ENCODE measurements at regions not wholly inside any gene's neighbourhood (a gene's known extent, or its start where the extent isn't known, plus 50 kb on each side); places are given as distances from the start of the nearest gene placed in this dataset.
A peak's percentile ranks its signal among the peaks of the same experiment; 100 is the strongest.
"Not testable (repeated sequence)": the region's sequence is repeated elsewhere in the genome, so short reads cannot be mapped to it uniquely, and the experiment has no call there.

GRCh38 chr12:68479896-68480291, 130.8 kb upstream of the RAP1B start:
- DNase-seq (ENCODE audit: low spot score): no peak

GRCh38 chr12:68480526-68480925, 130.2 kb upstream of the RAP1B start:
- DNase-seq (ENCODE audit: low spot score): peak; percentile 27

- DNase-seq (ENCODE audit: low spot score): peak; percentile 86
These were observed 129.3 kb upstream of the RAP1B start for GRCh38 chr12:68481181-68481941.

- DNase-seq (ENCODE audit: low spot score): no peak
These were observed 128.7 kb upstream of the RAP1B start for GRCh38 chr12:68482014-68482413.

GRCh38 chr12:68482660-68483059, 128.0 kb upstream of the RAP1B start:
- DNase-seq (ENCODE audit: low spot score): peak; percentile 69

DNA sequence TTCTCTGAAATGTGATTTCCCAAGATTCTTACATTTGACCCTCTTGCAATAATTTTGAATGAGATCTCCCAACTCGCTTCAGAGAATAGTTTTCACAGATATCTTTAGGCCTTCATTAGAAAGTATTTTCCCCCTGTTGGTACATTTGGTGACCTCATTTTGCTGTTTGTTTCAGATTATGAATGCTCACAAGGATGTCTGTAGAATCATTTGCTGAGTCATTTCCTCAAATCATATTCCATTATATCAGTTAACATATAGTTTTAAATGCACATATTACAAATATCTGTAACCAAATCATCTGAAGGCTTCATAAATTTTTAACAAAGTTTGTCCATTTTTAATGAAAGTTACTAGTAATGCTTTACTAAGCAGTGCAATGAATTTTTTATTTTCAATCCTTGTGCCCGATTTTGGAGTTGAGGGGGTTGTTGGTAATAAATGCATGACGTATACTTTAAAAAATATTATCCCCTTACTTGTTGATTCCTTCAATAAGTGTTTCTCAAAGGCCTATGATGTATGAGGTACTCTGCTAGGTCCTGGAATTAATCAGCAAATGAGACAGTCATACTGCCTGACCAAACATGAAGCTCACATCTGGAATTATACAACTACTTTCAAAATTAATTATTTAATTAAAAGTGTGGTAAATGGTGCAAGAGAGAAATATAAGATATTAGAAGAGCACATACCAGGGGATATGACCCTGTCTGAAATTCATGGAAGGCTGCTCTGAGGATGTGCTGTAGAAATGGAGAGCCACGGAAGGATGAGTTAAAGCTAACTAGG, 126.9 kb upstream of the RAP1B start:
- DNase-seq (ENCODE audit: low spot score): peak; percentile 45

DNA sequence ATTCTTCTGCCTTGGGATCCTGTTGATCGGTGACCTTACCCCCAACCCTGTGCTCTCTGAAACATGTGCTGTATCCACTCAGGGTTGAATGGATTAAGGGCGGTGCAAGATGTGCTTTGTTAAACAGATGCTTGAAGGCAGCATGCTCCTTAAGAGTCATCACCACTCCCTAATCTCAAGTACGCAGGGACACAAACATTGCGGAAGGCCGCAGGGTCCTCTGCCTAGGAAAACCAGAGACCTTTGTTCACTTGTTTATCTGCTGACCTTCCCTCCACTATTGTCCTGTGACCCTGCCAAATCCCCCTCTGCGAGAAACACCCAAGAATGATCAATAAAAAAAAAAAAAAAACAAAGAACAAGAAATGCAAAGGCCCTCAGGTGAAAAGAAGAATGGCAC, 126.1 kb upstream of the RAP1B start:
- not testable (repeated sequence) for DNase-seq (ENCODE audit: low spot score)

- DNase-seq (ENCODE audit: low spot score): not testable (repeated sequence)
These were observed 124.2 kb upstream of the RAP1B start for GRCh38 chr12:68486449-68486848.

DNA sequence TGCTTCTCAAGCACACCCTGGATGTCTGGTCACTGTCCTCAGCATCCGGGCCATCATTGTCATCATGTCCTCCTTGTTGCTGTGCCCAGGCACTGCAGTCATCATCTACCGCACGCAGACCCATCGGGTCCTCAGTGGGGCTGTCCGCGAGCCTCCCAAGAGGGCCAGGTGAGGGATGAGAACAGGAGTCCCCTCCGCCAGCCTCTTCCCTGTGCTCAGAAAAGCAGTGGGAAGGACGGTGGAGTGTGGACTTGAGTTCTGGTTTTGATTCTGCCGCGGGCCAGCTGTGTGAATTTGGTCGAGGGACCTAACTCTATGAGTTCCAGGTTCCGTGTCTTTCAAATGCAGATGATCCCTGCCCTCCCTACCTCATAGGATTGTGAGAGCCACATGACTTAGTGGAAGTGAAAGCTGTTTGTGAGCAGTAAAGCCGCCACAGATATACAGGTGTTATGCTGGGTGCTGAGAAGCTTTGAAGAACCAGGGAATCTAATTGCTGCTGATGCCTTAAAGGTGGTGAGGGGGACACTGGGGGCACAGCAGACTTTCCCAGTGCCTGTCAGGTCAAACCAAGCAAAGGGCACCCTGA, 122.9 kb upstream of the RAP1B start:
- DNase-seq (ENCODE audit: low spot score): no peak

- DNase-seq (ENCODE audit: low spot score): no peak
These were observed 121.4 kb upstream of the RAP1B start for GRCh38 chr12:68489273-68489672.

DNA sequence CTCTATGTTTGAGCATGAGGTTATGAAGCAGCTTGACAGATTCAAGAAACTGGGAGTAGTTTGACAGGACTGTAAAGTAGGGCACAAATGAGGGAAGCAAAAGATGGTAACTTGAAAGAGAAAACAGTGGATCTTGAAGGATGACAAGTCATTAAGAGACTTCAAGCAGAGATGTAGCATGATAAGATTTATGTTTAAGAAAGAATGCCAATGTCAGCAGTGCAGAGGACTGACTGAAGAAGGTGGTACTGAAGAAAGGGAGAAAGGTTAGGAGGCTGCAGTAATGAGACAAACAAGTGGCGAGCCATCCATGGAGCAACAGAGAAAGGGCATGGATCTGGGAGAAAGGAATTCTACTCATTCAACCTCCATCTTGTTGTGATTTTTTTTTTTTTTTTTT, 120.2 kb upstream of the RAP1B start:
- DNase-seq (ENCODE audit: low spot score): peak; percentile 11

- peak; percentile 10 for DNase-seq (ENCODE audit: low spot score)
These were observed 119.3 kb upstream of the RAP1B start for GRCh38 chr12:68491204-68491960.

DNA sequence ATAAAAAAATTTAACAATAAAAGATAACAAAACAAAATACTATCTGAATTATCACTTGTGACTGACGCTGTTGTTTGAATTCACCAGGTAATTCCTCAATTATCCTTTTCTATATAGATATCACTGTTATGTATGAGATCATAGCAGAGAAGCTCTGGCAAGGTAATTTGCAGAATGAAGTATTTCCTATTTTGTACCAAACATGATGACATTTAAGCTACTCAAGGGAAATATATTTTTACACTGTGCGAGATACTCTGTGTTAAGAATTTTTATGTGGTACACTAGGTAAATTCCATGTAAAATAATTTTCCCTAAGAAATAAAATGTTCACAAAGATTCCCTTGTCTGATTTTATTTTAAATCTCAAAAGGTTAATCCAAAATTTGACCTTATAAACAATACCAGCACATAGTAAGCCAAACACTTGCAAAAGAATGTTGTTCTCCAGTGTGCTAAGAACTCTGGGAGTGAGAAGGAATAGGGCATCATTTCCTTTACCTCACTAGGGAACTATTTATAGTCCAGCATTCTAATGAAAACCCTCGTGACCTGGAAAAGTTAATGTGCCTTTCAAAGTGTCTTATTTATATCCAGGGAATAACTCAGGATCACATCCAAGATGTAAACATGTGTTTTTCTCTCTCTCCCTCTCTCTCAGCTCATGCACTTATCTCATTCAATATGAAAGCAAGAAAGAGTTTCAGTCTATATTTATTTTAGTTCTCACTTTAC, 115.2 kb upstream of the RAP1B start:
- no peak for DNase-seq (ENCODE audit: low spot score)

DNA sequence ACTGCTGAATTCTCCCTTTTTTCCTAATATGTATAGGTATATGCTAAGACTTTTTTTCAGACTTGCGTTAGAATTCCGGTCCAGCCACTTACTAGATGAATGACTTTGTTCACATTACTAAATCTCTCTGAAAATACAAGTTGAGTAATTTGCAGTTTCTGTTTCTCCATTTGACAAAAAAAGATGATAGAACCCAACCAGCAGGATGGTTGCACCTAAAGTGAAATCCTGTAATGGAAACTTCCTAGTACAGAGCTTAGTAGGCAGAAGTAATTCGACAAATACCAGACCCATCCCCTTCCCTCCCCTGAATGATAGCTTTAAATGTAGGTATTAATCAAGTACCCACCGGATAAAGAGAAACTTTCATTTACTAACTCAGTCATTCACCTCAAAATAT, 113.6 kb upstream of the RAP1B start:
- peak; percentile 86 for DNase-seq (ENCODE audit: low spot score)

DNA sequence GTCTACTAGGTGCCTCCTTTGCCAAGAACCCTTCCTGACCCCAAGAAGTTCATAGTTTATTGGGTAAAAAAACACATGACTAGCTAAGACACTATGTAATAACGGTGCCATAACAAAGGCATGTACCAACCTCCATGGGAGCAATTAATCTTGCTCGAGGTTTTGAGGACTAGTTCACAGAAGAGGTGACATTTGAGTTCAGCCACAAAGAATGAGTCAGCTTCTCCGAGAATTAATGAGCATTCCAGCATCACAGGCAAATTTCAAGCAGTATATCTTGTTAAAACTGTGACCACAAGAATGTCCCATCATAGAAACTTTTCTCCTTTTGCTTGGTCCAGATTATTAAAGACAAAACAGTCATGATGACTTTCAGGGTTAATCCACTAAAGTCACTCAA, 113.0 kb upstream of the RAP1B start:
- DNase-seq (ENCODE audit: low spot score): peak; percentile 88

DNA sequence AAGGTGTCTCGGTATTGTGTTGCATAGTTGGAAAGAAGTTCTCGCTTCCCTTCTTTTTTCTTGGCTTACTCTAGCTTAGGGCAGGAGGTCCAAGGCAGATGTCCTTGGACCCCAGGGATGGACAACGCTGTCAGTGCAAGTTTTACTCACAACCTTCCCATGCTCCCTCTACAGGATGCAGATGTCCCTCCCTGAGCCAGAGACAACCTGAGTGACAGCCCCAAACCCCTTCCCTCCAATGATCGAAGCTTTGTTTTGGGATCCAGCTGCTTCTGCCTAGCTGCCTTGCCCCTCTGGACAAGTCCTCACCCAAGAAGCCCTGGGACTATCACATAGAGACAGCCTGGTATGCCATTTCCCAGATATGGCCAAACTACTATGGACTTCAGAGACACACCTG, 112.0 kb upstream of the RAP1B start:
- no peak for DNase-seq (ENCODE audit: low spot score)

- no peak for DNase-seq (ENCODE audit: low spot score)
These were observed 111.1 kb upstream of the RAP1B start for GRCh38 chr12:68499616-68500015.

- no peak for DNase-seq (ENCODE audit: low spot score)
These were observed 109.5 kb upstream of the RAP1B start for GRCh38 chr12:68501226-68501625.

DNA sequence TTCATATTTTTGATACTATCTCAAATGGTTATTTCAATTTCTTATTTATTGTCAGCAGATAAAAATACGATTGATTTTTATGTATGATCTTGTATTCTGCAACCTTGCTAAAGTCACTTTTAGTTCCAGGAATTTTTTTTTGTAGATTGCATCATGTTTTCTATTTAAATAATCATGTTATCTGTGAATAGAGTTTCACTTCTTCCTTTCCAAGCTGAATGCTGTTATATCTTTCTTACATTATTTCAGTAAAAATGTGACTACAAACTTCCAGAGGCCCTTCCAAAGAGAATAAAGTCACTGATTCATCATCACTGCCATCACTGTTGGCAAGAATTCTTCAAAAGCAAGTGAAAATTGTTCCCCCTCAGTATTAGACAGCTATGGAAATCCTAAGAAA, 104.7 kb upstream of the RAP1B start:
- DNase-seq (ENCODE audit: low spot score): no peak

DNA sequence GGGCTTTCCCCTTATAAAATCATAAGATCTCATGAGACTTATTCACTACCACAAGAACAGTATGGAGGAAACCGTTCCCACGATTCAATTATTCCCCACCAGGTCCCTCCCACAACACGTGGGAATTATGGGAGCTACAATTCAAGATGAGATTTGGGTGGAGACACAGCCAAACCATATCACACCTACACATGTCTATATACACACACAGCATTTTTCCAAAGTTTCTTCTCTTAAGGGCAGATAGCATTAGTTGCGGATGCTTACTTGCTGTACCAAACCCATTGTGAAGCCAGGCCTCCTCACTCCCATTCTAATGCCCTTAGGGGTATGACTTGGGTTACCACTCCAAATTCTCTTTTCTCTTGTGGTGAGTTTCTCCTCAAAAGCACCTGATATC, 104.1 kb upstream of the RAP1B start:
- no peak for DNase-seq (ENCODE audit: low spot score)

DNA sequence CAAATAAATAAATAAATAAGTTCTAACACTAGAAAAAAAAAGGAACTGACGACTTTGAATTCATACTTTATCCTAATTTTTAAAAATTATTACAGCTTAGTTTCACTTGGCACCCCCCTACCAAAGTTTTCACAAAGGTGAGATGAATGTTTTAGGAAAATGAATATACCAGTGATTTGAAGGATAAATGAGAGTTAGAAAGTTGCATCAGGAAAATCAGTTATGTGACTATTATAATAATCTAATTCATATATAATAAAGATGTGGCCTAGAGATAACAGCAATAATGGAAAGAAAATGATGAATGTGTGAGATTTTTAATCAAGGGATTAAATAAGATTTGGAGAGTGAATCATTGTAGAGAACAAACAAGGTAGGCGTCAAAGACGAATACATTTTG, 103.0 kb upstream of the RAP1B start:
- DNase-seq (ENCODE audit: low spot score): no peak

DNA sequence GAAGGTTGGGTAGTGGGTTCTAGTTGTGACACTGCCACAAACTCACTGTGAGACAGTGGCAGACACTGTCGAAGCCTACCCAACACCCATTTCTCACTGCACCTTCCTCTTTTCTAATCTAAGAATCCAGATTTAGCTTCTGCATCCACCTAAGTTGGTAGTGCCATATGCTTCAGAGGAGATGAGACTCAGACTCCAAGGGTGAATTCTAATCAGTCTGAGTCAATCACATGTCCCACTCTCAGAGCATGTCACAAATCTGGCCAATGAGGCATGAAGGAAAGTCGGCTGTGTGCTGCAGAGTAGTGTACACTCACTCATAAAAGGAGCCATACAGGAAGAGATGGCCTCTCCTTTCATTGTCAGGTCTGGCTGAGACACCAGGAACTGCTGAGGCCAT, 102.1 kb upstream of the RAP1B start:
- no peak for DNase-seq (ENCODE audit: low spot score)
